B cell (primary cell): ENCODE measurements at regions not wholly inside any gene's neighbourhood (a gene's known extent, or its start where the extent isn't known, plus 50 kb on each side); places are given as distances from the start of the nearest gene placed in this dataset.

Experiments used
- ATAC-seq: fragments of 200-7000 bp; cut with Tn5 transposase; one replicate; pipeline ENCODE4 v1.10.0; 2021; ENCODE audit warnings: low read depth, mild to moderate bottlenecking, moderate number of reproducible peaks, moderate library complexity
- CTCF ChIA-PET: fragments of 350-600 bp; sonication (Branson Sonifier 250); formaldehyde crosslinking; loops from one replicate; lab custom pipeline; 2021; ENCODE audit warnings: antibody characterized with exemption, inconsistent platforms; lab: Charles Lee
- POLR2A ChIA-PET: fragments of 350-600 bp; sonication (Branson Sonifier 250); formaldehyde crosslinking; loops from one replicate; lab custom pipeline; 2021; ENCODE audit warnings: antibody characterized with exemption; lab: Charles Lee
- DNase-seq: peaks from one replicate; pipeline ENCODE4 v3.0.0; 2013
- H2AFZ ChIP-seq: 2 replicates; pipeline ENCODE4 v1.6.1; 2012; ENCODE audit warnings: mild to moderate bottlenecking, low read depth, low read length; ENCODE audit not compliant: insufficient read depth, poor library complexity, severe bottlenecking
- H3K27ac ChIP-seq, 2 donors: 1 replicate in 1 of 2; 2 replicates in 1 of 2; pipeline ENCODE4 v1.5.1; 2012 to 2013; ENCODE audit warnings: low read length in 2 of 2, mild to moderate bottlenecking in 2 of 2, moderate library complexity in 1 of 2
- H3K27me3 ChIP-seq, 4 experiments: fragments of 200-600 bp in 1 of 4; sonication (generic) in 1 of 4; replicated peaks in 1 of 4; 1 replicate in 2 of 4; 2 replicates in 2 of 4; pipeline versions ENCODE4 v1.6.1 to v1.7.0; 2013 to 2016; ENCODE audit warnings: low read length in 3 of 4, mild to moderate bottlenecking in 2 of 4, mixed read lengths in 1 of 4, moderate library complexity in 1 of 4; ENCODE audit not compliant: insufficient read depth in 4 of 4, control insufficient read depth in 3 of 4; ENCODE audit errors: control extremely low read depth in 1 of 4
- H3K36me3 ChIP-seq, 2 experiments: replicated peaks in 1 of 2; 1 replicate in 1 of 2; 2 replicates in 1 of 2; pipeline versions ENCODE4 v1.6.1 to v1.7.1; 2013; ENCODE audit warnings: low read length in 1 of 2; ENCODE audit not compliant: insufficient read depth in 2 of 2, control insufficient read depth in 1 of 2; ENCODE audit errors: control extremely low read depth in 1 of 2, extremely low read depth in 1 of 2
- H3K4me1 ChIP-seq, 2 donors: fragments of 200-600 bp in 1 of 2; sonication (generic) in 1 of 2; 1 replicate in 1 of 2; 2 replicates in 1 of 2; pipeline versions ENCODE4 v1.5.1 to v1.6.1; 2013 to 2017; ENCODE audit warnings: low read length in 2 of 2; ENCODE audit not compliant: control insufficient read depth in 2 of 2, insufficient read depth in 2 of 2
- H3K4me2 ChIP-seq: replicated peaks from 2 replicates; pipeline ENCODE3; 2012; ENCODE audit warnings: mild to moderate bottlenecking, low read depth, low read length; ENCODE audit not compliant: poor library complexity, severe bottlenecking
- H3K4me3 ChIP-seq, 5 experiments: fragments of 200-600 bp in 1 of 5; sonication (generic) in 1 of 5; 1 replicate in 3 of 5; 2 replicates in 2 of 5; pipeline versions ENCODE4 v1.5.1 to v1.7.0; 2011 to 2016; ENCODE audit warnings: low read length in 4 of 5, mild to moderate bottlenecking in 4 of 5, low read depth in 2 of 5, control low read depth in 1 of 5, moderate library complexity in 1 of 5; ENCODE audit not compliant: insufficient read depth in 1 of 5; ENCODE audit errors: control extremely low read depth in 1 of 5, extremely low read depth in 1 of 5
- H3K79me2 ChIP-seq: fragments of 200-600 bp; sonication (generic); one replicate; pipeline ENCODE4 v1.6.0; 2016; ENCODE audit warnings: low read length; ENCODE audit not compliant: control insufficient read depth, insufficient read depth
- H3K9ac ChIP-seq: fragments of 200-600 bp; sonication (generic); 2 replicates; pipeline ENCODE4 v1.6.1; 2017; ENCODE audit warnings: mild to moderate bottlenecking, low read length, moderate library complexity
- H3K9me3 ChIP-seq, 3 donors: one replicate each; pipeline versions ENCODE4 v1.6.1 to v1.7.1; 2013; ENCODE audit warnings: low read length in 2 of 3; ENCODE audit not compliant: control insufficient read depth in 2 of 3, insufficient read depth in 1 of 3; ENCODE audit errors: control extremely low read depth in 1 of 3
- H4K20me1 ChIP-seq: 2 replicates; pipeline ENCODE4 v1.6.0; 2012; ENCODE audit warnings: mild to moderate bottlenecking, low read length; ENCODE audit not compliant: insufficient read depth, control insufficient read depth, poor library complexity, severe bottlenecking
- H3K27ac Mint-ChIP-seq: one replicate; pipeline ENCODE4 v1.8.0; 2021; ENCODE audit warnings: mixed read lengths
- H3K27me3 Mint-ChIP-seq: one replicate; pipeline ENCODE4 v1.8.0; 2021; ENCODE audit warnings: mixed read lengths
- H3K4me1 Mint-ChIP-seq: one replicate; pipeline ENCODE4 v1.8.0; 2021; ENCODE audit warnings: mixed read lengths
- H3K4me3 Mint-ChIP-seq: one replicate; pipeline ENCODE4 v1.8.0; 2021; ENCODE audit warnings: mixed read lengths
- H3K9me3 Mint-ChIP-seq: one replicate; pipeline ENCODE4 v1.8.0; 2022; ENCODE audit warnings: mixed read lengths; ENCODE audit not compliant: insufficient read depth
- CTCF ChIP-seq: fragments of 200-600 bp; IDR thresholded peaks from one replicate; pipeline ENCODE4 v1.8.0; 2022; ENCODE audit warnings: antibody characterized with exemption, mild to moderate bottlenecking
- EZH2 ChIP-seq: IDR thresholded peaks from 2 replicates; pipeline ENCODE4 v1.6.1; 2012; ENCODE audit warnings: borderline replicate concordance, low read depth, mild to moderate bottlenecking, moderate library complexity, low read length; ENCODE audit not compliant: insufficient read depth, poor library complexity, severe bottlenecking
- WGBS: methylation state at CpG from one replicate; pipeline ENCODE4 v1.1.5; 2013; ENCODE audit warnings: missing lambda C conversion rate; ENCODE audit not compliant: insufficient coverage; 5-methylcytosine and 5-hydroxymethylcytosine counted together
- intact Hi-C: fragments of 100-400 bp; cut with micrococcal nuclease; formaldehyde crosslinking; loops from one replicate; pipeline ENCODE4 v1.10.0; 2022

GRCh38 chr13:99709134-99709533 lies 207.9 kb downstream of the TM9SF2 start:
- no peaks in the 10 kb centered on the region for H3K27me3 Mint-ChIP-seq
- CTCF ChIA-PET, result no interaction called here
- no peak overlapping the region for H3K27ac Mint-ChIP-seq

GRCh38 chr13:99704390-99704789 lies 203.1 kb downstream of the TM9SF2 start:
- H3K4me1 ChIP-seq, result no peaks in the 10 kb centered on the region
- TF ChIP-seq EZH2, result no peak
- TF ChIP-seq CTCF, result no peak
- no peaks in the 10 kb centered on the region for H3K27me3 ChIP-seq
- H2AFZ ChIP-seq, result no peak overlapping the region
- no peak overlapping the region for H3K4me2 ChIP-seq
- no peaks in the 10 kb centered on the region for H3K9me3 ChIP-seq
- H3K9ac ChIP-seq, result no peak overlapping the region
- no peaks in the 10 kb centered on the region for H3K9me3 Mint-ChIP-seq
- 90% methylated on average over 3 of the region's 4 CpGs for WGBS
- ChIA-PET CTCF (no interaction called here), POLR2A (no interaction called here)
- no peaks in the 10 kb centered on the region for H3K36me3 ChIP-seq
- no peaks in the 10 kb centered on the region for H3K4me1 Mint-ChIP-seq
- no peaks in the 10 kb centered on the region for H4K20me1 ChIP-seq
- H3K27ac Mint-ChIP-seq, result no peak overlapping the region
- H3K4me3 ChIP-seq, result no peak overlapping the region
- H3K4me3 Mint-ChIP-seq, result no peak overlapping the region
- ATAC-seq (no peak), DNase-seq (no peak)
- intact Hi-C loops, result no loop called here
- no peaks in the 10 kb centered on the region for H3K27me3 Mint-ChIP-seq
- no peak overlapping the region for H3K27ac ChIP-seq
- H3K79me2 ChIP-seq, result no peaks in the 10 kb centered on the region

More at GRCh38 chr13:99709134-99709533, 207.9 kb downstream of the TM9SF2 start:
- no peaks in the 10 kb centered on the region for H3K36me3 ChIP-seq
- intact Hi-C loops, result no loop called here
- WGBS, result 86% methylated on average over 4 of the region's 4 CpGs
- no peaks in the 10 kb centered on the region for H4K20me1 ChIP-seq
- POLR2A ChIA-PET, result no interaction called here
- no peak for DNase-seq
- H3K9me3 ChIP-seq, result no peaks in the 10 kb centered on the region
- Mint-ChIP-seq H3K4me3 (no peak overlapping the region), H3K9me3 (no peaks in the 10 kb centered on the region), H3K4me1 (no peaks in the 10 kb centered on the region)
- no peak overlapping the region for H3K9ac ChIP-seq
- no peak for ATAC-seq
- no peak overlapping the region for H3K4me2 ChIP-seq
- H2AFZ ChIP-seq, result no peak overlapping the region
- H3K4me1 ChIP-seq, result no peaks in the 10 kb centered on the region
- no peak overlapping the region for H3K4me3 ChIP-seq
- H3K27me3 ChIP-seq, result no peaks in the 10 kb centered on the region
- H3K79me2 ChIP-seq, result no peaks in the 10 kb centered on the region
- TF ChIP-seq CTCF (no peak), EZH2 (no peak)
- no peak overlapping the region for H3K27ac ChIP-seq
